CD4-positive, alpha-beta T cell treated with Interleukin-1 beta for 1 hour (primary cell): ENCODE measurements at regions not wholly inside any gene's neighbourhood (a gene's known extent, or its start where the extent isn't known, plus 50 kb on each side); places are given as distances from the start of the nearest gene placed in this dataset.
"Not testable (repeated sequence)": the region's sequence is repeated elsewhere in the genome, so short reads cannot be mapped to it uniquely, and the experiment has no call there.

Experiments
- DNase-seq, 2 donors: peaks; one replicate each; pipeline ENCODE4 v3.0.0-alpha.2; 2020 to 2022

DNA sequence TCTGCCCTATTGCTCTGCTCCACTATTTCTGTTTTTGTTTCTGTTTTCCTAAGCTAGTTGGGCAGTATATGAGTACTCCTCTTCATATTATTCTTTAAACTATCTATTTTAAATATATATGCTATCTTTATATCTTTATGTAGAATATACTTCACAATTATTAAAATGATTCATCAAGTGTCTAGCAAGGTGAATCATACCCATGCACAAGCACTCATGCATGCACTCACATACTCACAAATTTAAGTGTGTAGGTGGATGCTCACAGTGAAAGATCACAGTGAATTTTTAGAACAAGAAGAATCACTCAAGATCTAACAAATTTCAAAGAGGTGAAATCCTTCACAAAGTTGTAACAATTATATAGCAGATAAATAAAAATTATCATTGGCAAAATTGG, 435.6 kb upstream of the SLITRK5 start:
- no peak for DNase-seq

DNA sequence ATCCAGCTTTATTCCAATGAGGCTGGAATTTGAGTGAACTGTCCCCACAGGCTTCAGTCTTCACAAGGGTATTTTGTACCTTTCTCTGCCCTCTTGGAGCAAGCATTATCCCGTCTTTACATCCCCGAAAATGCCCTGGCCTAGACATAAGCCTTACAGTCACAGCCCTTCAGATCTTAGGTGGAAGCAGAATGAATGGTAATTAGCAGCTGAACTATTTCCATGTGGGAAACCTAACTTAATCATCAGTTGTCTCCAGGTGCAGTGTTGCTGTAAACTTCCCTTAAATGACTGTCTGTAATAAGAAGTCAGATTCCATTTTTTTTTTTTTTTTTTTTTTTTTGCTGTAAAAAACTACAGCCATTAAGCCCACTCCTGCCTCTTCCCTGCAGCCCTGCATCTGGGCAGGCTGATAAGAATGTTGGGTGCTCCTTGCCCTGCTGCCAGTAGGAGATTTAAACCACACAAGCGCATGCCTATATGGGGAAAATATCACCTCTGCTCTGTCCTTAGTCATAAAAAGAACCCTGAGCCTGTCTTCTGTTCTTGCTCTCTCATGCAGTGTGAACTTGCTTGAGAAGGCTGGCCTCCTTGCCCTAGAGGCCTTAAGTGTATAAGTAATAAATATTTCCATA, 426.8 kb upstream of the SLITRK5 start:
- no peak for DNase-seq

DNA sequence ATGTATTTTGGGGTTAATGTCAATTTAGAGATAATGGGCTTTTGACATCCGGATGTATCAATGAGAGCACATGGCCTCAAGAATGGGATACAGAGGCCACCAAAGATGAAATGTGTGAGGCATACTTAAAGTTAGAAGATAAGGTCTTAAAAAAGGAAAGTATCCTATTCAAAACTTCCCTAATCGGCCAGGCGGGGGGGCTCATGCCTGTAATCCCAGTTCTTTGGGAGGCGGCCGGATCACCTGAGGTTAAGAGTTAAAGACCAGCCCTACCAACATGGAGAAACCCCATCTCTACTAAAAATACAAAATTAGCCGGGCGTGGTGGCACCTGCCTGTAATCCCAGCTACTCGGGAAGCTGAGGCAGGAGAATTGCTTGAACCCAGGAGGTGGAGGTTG, 421.3 kb upstream of the SLITRK5 start:
- not testable (repeated sequence) for DNase-seq

DNA sequence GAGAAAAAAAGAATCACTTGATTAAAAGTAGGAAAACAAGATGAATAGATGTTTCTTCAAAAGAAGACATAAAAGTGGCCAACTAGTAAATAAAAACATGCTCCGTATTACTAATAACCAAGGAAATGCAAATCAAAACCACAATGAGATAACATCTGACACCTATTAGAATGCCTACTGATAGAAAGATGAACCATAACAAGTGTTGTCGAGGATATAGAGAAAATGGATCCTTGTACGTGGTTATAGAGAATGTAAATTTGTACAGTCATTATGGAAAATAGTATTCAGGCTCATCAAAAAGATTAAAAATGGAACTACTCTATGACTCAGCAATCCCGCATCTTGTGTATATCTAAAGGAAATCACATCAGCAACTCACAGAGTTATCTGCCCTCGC, 415.8 kb upstream of the SLITRK5 start:
- DNase-seq, result no peak

DNA sequence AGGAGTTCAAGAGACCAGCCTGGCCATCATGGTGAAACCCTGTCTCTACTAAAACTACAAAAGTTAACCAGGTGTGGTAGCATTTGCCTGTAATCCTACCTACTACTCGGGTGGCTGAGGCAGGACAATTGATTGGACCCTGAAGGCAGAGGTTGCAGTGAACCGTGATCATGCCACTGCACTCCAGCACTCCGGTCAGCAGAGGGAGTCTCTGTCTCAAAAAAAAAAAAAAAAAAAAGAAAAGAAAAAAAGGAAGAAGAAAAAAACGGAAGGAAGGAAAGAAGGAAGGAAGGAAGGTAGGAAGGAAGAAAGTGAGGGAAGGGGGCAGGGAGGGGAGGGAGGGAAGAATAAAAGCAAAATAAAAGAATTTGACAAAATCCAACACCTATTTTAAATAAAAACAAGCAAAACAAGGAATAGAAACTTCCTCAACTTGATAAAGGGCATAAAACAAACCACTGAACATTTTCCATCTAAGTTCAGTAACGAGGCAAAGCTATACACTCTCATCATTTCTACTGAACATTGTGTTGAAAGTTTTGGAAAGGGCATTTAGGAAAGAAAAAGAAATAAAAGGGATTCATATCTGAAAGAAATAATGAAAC, 411.6 kb upstream of the SLITRK5 start:
- no peak for DNase-seq

DNA sequence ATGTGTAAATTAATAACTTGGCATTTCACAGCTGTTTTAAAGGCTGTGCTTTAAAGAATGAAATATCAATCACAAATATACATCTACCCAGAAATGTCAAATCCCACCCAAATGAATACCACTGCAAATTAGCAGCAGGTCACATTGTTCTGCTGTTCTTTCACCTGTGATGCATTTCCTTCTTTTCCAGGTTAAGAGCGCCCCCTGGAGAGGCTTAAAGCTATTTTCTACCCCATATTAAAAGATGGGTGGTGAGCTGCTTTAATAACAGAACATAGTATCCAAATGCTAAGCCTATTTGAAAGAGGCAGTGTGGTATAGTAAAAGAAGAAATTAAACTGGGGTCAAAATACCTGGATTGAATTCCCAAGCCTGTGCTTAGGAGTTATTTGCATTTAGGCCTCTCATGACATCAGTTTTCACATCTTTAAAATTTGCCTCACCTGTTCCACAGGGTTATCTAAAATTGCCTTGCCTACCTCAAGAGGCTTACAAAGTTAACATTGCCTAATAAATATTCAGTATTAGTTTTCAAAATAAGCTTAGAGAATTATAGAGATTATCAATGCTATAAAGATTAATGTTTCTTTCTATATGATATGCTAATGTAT, 396.9 kb upstream of the SLITRK5 start:
- no peak for DNase-seq

DNA sequence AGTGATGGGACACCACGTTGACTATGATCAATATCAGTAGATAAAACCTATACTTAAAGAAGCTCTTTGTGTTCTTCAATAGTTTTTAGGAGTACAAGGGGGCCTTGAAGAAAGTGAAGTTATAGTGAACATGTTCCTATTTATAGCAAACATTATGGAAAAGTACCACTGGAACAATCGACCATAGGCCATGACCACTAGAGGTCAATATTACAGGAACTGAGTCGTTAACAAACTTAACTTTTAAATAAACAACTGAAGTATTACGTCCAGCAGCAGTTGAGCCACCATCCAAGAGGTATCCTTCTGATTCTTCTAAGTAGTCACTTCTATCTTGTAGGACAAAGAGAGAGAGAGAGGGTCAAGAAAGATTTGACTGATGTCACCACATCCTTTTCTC, 391.0 kb upstream of the SLITRK5 start:
- no peak for DNase-seq

DNA sequence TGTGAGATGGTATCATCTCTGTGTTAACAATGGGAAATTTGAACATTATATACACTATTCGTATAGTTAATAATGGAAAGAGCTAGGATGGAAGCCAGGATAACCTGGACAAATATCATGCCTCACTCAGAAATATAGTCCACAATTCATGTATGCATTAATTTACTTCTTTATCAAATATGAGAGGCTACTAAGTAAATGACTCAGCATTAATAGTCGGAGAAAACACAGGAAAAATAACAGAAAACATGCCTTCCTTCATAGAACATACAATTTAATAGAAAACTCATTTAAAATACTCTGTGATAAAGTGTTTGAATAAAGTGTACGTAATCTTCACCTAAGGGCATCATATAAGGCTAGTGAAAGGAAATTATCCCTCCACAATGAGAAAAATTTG, 383.4 kb upstream of the SLITRK5 start:
- DNase-seq, result no peak

DNA sequence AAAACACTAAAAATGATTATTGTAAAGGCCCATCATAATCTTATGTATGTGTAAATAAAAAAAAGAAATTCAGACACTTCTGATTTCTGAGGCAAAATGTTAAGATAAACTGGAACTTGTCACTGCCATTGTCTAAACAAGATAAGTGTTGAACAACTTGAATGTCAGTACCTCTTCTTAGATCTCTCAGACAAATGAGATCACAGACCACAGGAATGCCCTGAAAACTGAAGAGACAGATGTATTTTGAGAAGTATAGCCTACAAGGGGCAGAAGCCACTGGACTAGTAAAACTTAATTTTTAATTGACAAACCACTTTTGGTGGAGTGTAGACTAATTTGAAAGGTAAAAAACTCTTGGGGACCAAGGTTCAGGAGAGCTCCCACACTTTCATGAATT, 375.5 kb upstream of the SLITRK5 start:
- no peak for DNase-seq

DNA sequence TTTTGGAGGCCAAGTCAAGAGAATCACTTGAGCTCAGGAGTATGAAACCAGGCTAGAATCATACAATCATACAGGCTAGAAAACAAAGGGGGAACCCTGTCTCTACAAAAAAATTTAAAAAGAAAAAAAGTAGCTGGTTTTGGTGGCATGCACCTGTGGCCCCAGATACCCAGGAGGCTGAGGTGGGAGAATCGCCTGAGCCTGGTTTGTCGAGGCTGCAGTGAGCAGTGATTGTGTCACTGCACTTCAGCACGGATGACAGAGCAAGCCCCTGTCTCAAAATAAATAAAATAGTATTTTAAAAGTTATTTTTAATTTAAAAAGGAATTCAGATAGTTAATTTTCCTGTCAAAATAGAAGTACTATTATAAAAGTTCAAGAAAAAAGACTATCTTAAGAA, 369.1 kb upstream of the SLITRK5 start:
- no peak for DNase-seq

DNA sequence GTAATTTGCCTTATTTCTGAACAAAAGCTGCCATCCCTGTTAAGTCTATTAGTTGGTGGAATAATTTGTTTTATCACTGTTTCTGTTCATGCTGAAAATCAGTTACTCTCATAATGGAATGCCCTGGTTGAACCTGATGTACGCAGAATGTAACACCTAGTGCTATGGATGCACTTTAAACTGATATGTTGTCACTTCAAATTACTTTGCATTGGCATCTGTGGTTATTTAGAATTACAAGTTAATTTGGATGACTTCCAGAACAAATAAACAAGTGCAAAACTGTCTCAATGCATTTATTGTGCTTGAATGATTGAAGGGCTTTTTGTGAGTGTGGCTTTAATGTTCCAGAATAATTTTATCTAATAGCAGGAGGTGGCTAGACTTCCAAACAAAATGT, 368.2 kb upstream of the SLITRK5 start:
- no peak for DNase-seq

DNA sequence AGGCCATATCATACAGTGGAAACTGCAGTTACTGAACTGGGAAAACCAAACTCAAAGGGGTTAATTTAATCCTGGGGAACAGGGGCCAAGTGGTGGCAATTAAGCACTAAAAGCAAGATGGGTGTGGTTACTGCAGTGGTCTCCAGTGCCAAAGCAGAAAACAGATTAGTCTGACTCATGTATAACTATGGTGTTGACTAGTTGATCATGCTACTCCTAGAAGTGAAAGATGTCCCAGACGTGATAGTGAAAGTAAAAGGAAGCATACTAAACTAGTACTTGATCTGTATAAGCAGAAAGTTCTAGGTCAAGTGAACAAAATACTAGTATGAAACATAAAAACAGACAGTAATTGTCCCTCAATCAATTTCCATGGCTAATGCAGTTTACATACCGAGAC, 360.0 kb upstream of the SLITRK5 start:
- no peak for DNase-seq

DNA sequence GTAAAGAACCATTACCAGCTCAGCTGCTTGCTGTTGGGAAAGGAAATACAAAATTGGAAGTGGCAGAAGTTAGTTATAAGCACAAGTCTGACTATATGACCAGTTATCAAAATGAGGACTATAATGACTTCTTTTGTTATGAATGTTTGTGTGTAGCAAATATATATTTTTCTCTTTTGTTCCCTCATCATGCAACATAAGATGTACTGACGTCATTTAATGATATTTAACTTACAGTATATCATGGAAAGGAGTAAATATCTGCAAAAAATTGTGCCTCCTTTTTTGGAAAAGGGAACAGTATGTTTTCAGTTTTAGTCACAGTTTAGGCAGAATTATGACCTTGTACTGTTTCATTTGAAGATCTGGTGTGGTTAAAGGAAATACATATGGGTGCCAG, 356.3 kb upstream of the SLITRK5 start:
- no peak for DNase-seq

DNA sequence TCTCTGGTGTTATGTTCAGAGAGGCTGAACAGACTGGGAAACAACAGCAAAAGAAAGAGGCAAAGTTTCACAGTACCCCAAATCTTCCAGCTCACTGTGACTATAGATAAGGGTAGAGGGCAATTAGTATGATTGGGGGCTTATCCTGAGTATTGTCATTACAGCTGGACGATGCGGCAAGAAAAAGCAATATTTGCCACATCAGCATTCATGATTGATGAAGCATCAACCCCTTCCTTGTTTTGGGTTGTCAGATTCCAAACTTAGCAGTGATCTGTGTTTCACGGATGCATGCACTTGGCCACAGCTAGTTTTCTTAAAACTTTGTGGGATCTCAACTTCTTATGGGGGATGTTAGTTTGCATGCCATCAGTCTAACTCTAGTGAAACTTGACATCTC, 348.8 kb upstream of the SLITRK5 start:
- no peak for DNase-seq

DNA sequence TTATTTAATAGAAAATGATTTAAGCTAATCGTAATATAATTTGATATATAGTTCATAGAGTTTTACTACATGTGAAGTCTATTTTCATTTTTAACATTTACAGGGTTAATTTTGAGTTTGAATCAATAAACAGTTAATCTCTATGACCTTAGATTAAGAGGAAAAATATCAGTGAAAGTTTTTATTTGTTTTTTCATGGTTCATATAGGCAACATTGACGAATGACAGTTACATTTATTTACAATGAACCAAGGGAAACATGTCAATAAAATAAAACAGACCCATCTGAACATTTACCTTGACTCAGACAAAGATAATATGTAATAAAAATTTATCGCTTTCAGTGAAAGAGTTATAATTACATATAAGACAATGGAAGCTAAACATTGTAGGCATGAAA, 346.6 kb upstream of the SLITRK5 start:
- DNase-seq, result no peak

DNA sequence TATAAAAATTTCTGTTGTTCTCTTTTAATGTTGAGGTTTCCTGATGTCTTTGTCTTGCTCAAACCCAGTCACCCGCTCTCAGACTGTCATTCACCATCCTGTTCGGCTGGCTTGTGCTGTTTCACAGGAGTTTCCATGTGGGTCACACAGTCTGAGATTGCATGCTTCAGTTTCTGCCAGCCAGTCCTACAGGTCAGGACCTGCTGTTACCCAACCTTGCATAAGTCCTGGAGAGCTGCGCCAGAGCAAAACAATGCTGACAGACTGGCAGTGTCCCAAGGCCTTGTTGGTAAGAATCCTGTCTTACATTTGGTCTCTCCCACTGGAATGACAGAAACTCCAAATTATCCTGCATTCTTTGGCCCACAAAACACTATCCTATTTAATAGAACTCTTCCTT, 340.0 kb upstream of the SLITRK5 start:
- no peak for DNase-seq

DNA sequence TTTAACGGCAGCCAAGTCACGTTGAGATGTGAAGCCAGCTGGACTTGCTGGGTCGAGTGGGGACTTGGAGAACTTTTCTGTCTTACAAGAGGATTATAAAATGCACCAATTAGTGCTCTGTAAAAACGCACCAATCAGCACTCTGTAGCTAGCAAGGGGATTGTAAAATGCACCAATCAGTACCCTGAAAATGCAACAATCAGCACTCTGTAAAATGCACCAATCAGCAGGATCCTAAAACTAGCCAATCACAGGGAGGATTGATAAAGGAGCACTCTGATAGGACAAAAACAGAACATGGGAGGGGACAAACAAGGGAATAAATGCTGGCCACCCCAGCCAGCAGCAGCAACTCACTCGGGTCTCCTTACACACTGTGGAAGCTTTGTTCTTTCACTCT, 337.6 kb upstream of the SLITRK5 start:
- DNase-seq, result no peak

DNA sequence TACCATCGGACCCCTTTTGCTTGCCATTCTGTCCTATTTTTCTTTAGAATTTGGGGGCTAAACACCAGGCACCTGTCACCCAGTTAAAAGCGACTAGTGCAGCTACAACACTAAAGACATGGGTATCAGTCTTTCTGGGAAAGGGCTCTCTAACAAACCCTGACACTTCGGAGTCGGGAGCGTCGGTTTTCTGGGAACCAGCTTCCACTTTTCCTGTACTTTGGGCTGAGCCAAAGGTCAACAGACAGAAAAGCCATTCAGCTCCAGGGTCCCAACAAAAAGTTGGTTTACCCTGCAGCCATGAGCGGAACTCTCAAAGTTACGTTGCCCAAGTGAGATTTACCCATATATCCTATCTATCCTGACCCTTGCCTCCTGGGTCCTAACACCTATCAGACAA, 337.0 kb upstream of the SLITRK5 start:
- no peak for DNase-seq

DNA sequence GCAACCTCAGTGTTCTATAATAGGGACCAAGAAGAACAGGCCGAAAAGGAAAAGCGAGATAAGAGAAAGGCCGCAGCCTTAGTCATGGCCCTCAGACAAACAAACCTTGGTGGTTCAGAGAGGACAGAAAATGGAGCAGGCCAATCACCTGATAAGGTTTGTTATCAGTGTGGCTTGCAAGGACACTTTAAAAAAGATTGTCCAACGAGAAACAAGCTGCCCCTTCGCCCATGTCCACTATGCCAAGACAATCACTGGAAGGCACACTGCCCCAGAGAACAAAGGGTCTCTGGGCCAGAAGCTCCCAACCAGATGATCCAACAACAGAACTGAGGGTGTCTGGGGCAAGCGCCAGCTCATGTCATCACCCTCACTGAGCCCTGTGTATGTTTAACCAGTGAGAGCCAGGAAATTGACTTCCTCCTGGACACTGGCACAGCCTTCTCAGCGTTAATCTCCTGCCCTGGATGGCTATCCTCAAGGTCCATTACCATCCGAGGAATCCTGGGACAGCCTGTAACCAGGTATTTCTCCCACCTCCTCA, 334.8 kb upstream of the SLITRK5 start:
- not testable (repeated sequence) for DNase-seq

DNA sequence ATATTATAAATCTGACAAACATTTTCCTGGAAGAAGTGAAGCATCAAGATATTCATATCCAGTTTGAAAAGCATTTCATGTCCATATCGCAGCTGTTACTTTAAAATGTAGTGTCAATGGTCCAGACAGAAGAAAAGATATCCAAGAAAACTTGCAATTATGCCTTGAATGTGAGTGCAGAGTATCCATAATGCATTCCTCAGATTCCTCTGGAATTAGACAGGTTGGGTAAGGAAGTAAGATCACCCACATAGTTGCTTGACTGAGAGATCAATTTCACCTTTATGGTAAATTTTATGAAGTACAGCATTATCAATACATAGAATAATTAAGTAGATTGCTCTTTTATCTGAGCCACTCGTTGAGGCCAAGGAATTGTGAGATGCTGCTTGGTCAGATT, 327.0 kb upstream of the SLITRK5 start:
- DNase-seq, result no peak

DNA sequence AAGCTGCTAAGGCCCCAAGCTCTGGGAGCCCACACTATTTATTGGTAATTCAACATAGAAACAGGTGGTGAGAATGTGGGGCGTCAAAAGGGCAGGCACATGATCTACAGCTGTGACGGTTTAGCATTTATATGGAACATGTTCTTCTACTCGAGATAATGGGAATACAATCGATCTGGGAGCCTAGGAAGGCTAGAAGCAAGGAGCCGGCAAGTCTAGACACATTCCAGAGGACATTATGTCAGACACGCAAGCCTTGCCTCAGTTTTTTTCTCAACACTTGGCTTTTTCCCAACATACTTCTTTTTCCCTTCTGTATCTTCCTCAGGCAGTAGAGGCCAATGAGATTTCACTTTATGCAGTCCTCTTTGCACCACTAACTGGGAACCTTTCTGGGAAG, 315.7 kb upstream of the SLITRK5 start:
- no peak for DNase-seq

DNA sequence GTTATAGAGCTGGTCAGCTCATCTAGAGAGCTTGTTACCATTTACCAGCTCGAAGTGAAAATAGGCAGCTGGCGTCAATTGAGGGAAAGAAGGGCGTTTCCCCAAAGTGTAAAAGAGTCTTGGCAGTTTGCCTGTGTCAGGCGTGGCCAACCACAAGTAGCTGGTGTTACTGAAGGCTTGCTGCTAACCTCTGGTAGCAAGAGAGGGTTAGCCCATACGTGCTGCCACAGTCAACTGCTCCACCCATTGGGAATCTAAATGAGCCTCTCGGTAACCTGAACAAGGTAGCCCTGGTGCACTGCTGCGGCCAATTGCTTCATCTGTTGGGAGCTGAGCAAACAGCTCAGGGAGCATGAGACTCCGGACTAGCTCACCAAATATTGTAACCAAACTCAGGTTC, 314.9 kb upstream of the SLITRK5 start:
- no peak for DNase-seq

DNA sequence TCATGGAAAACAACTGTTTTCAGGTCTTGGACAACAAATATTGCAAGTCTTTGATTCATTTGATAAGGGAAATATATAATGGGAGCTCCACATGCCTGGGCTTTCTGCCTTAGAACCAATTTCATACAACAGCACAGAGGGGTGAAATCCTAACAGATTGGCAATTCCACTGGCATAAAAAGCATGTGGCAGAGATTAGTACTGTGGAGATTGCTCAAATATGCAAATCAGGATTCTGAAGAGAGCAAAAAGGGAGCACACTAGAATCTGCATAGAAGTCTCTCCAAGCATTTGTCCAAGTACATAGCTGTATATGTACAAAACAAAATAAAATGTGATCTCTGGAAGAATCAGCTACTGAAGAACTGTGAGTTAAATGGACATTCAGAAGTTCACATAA, 312.9 kb upstream of the SLITRK5 start:
- DNase-seq, result no peak

DNA sequence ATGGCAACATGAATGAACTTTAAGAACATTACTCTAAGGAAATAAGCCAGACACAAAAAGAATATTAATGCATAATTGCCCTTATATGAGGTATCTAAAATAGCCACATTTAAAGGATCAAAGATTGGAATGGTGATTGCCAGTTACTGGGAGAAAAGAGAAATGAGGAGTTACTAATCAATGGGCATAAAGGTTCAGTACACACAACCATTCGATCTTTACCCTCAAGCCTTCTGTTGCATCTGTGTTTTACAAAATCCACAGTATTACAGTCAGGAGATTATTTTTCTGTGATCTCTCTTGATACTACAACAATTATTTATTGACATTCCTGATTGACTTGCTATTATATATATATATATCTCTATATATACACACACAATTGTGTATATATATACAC, 310.0 kb upstream of the SLITRK5 start:
- no peak for DNase-seq

DNA sequence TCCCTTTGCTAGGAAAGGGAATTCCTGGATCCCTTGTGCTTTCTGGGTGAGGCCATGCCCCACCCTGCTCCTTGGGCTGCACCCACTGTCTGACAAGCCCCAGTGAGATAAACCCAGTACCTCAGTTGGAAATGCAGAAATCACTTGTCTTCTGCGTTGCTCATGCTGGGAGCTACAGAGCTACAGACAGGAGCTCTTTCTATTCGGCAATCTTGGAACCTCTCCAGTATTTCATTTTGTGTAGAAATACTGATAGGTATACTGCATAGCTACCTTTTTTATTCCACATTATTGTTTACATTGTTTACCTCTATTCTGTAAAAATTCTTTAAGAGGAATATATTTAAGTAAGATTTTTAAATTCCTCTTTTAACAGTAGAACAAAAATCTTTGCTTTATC, 302.5 kb upstream of the SLITRK5 start:
- DNase-seq, result no peak
